Loucy (cell line): ENCODE measurements at regions not wholly inside any gene's neighbourhood (a gene's known extent, or its start where the extent isn't known, plus 50 kb on each side); places are given as distances from the start of the nearest gene placed in this dataset.
"Not testable (repeated sequence)": the region's sequence is repeated elsewhere in the genome, so short reads cannot be mapped to it uniquely, and the experiment has no call there.

Experiments used
- EZH2phosphoT487 ChIP-seq: fragments of 200-600 bp; IDR thresholded peaks from 2 replicates; pipeline ENCODE4 v1.6.1; 2018; ENCODE audit warnings: antibody characterized with exemption, mild to moderate bottlenecking, moderate library complexity, borderline replicate concordance
- TF ChIP-seq, protein P1 (sequence below): fragments of 200-600 bp; sonication (generic); conservative IDR thresholded peaks from 2 replicates; pipeline ENCODE4 v1.5.1; 2014; ENCODE audit warnings: mild to moderate bottlenecking, antibody characterized with exemption, low read length

DNA sequence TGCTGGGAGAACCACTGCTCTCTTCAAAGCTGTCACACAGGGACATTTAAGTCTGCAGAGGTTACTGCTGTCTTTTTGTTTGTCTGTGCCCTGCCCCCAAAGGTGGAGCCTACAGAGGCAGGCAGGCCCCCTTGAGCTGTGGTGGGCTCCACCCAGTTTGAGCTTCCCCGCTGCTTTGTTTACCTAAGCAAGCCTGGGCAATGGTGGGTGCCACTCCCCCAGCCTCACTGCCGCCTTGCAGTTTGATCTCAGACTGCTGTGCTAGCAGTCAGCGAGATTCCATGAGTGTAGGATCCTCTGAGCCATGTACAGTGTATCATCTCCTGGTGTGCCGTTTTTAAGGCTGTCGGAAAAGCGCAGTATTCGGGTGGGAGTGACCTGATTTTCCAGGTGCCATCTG, 784.0 kb downstream of the LUZP2 start:
- TF ChIP-seq, protein P1, sequence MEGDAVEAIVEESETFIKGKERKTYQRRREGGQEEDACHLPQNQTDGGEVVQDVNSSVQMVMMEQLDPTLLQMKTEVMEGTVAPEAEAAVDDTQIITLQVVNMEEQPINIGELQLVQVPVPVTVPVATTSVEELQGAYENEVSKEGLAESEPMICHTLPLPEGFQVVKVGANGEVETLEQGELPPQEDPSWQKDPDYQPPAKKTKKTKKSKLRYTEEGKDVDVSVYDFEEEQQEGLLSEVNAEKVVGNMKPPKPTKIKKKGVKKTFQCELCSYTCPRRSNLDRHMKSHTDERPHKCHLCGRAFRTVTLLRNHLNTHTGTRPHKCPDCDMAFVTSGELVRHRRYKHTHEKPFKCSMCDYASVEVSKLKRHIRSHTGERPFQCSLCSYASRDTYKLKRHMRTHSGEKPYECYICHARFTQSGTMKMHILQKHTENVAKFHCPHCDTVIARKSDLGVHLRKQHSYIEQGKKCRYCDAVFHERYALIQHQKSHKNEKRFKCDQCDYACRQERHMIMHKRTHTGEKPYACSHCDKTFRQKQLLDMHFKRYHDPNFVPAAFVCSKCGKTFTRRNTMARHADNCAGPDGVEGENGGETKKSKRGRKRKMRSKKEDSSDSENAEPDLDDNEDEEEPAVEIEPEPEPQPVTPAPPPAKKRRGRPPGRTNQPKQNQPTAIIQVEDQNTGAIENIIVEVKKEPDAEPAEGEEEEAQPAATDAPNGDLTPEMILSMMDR, result not testable (repeated sequence)
- not testable (repeated sequence) for TF ChIP-seq EZH2phosphoT487
